Neural cell (in vitro differentiated cells): ENCODE measurements at regions not wholly inside any gene's neighbourhood (a gene's known extent, or its start where the extent isn't known, plus 50 kb on each side); places are given as distances from the start of the nearest gene placed in this dataset.

ENCODE experiments used
- H2AFZ ChIP-seq: fragments of 200-600, 300-800 bp; sonication (generic), shearing (Covaris generic); 2 replicates; pipeline ENCODE4 v1.6.0; 2014; ENCODE audit warnings: low read depth, mild to moderate bottlenecking, antibody characterized with exemption, low read length, moderate library complexity
- H3F3A ChIP-seq: fragments of 200-600 bp; shearing (Covaris generic); 2 replicates; pipeline ENCODE4 v1.6.1; 2016; ENCODE audit warnings: mild to moderate bottlenecking, moderate library complexity, mixed read lengths, antibody characterized with exemption, low read length; ENCODE audit not compliant: insufficient read depth, poor library complexity, severe bottlenecking
- H3K27ac ChIP-seq: fragments of 200-600, 300-800 bp; sonication (generic), shearing (Covaris generic); 2 replicates; pipeline ENCODE4 v1.5.1; 2014; ENCODE audit warnings: mild to moderate bottlenecking, low read length, moderate library complexity
- H3K27me3 ChIP-seq: fragments of 300-800, 200-600 bp; sonication (generic), shearing (Covaris generic); 2 replicates; pipeline ENCODE4 v1.6.0; 2014; ENCODE audit warnings: mild to moderate bottlenecking, low read depth, low read length, moderate library complexity; ENCODE audit not compliant: insufficient read depth
- H3K36me3 ChIP-seq: fragments of 300-800, 200-600 bp; sonication (generic), shearing (Covaris generic); 2 replicates; pipeline ENCODE4 v1.5.1; 2014; ENCODE audit warnings: mild to moderate bottlenecking, antibody characterized with exemption, low read length, moderate library complexity; ENCODE audit not compliant: insufficient read depth
- H3K4me2 ChIP-seq: fragments of 300-800, 200-600 bp; sonication (generic), shearing (Covaris generic); 2 replicates; pipeline ENCODE4 v1.6.0; 2014; ENCODE audit warnings: mild to moderate bottlenecking, low read length
- H3K4me3 ChIP-seq: fragments of 300-800, 200-600 bp; sonication (generic), shearing (Covaris generic); 2 replicates; pipeline ENCODE4 v1.5.1; 2014; ENCODE audit warnings: mild to moderate bottlenecking, low read length, moderate library complexity
- H3K79me2 ChIP-seq: fragments of 200-600 bp; shearing (Covaris generic); replicated peaks from 2 replicates; pipeline ENCODE4 v1.6.0; 2014; ENCODE audit warnings: mild to moderate bottlenecking, low read length, moderate library complexity; ENCODE audit not compliant: insufficient read depth
- H3K9ac ChIP-seq: fragments of 300-800, 200-600 bp; sonication (generic), shearing (Covaris generic); 2 replicates; pipeline ENCODE4 v1.6.1; 2016; ENCODE audit warnings: mild to moderate bottlenecking, low read length, mixed read lengths
- H3K9me2 ChIP-seq: fragments of 200-600 bp; shearing (Covaris generic); 2 replicates; pipeline ENCODE4 v1.6.1; 2016; ENCODE audit warnings: mild to moderate bottlenecking, low read length, mixed read lengths; ENCODE audit not compliant: insufficient read depth
- H3K9me3 ChIP-seq: fragments of 200-600, 300-800 bp; sonication (generic), shearing (Covaris generic); 2 replicates; pipeline ENCODE4 v1.6.1; 2016; ENCODE audit warnings: mild to moderate bottlenecking, mixed run types, low read length, moderate library complexity, mixed read lengths
- H4K20me1 ChIP-seq: fragments of 200-600 bp; shearing (Covaris generic); 2 replicates; pipeline ENCODE4 v1.6.1; 2016; ENCODE audit warnings: mild to moderate bottlenecking, mixed run types; ENCODE audit not compliant: insufficient read depth
- EP300 ChIP-seq: fragments of 450-650 bp; conservative IDR thresholded peaks from 2 replicates; pipeline ENCODE4 v1.6.1; 2014; ENCODE audit warnings: antibody characterized with exemption, mild to moderate bottlenecking, moderate library complexity; ENCODE audit not compliant: poor library complexity, severe bottlenecking
- EZH2 ChIP-seq: fragments of 200-600, 300-800 bp; shearing (Covaris generic), sonication (generic); IDR thresholded peaks from 2 replicates; pipeline ENCODE4 v1.6.1; 2014; ENCODE audit warnings: antibody characterized with exemption, low read length, borderline replicate concordance, mild to moderate bottlenecking; ENCODE audit not compliant: insufficient read depth, poor library complexity, severe bottlenecking
- MXI1 ChIP-seq: fragments of 450-650 bp; conservative IDR thresholded peaks from 2 replicates; pipeline ENCODE4 v1.6.1; 2014; ENCODE audit warnings: antibody characterized with exemption, mild to moderate bottlenecking; ENCODE audit not compliant: poor library complexity, severe bottlenecking
- POLR2AphosphoS5 ChIP-seq: IDR thresholded peaks from 2 replicates; pipeline ENCODE4 v1.6.1; 2012
- RAD21 ChIP-seq: fragments of 450-650 bp; conservative IDR thresholded peaks from 2 replicates; pipeline ENCODE4 v1.6.1; 2014; ENCODE audit warnings: antibody characterized with exemption, mild to moderate bottlenecking, moderate library complexity
- SMC3 ChIP-seq: fragments of 450-650 bp; conservative IDR thresholded peaks from 2 replicates; pipeline ENCODE4 v1.6.1; 2014; ENCODE audit warnings: antibody characterized with exemption, mild to moderate bottlenecking, moderate library complexity; ENCODE audit not compliant: poor library complexity
- TAF1 ChIP-seq: IDR thresholded peaks from 2 replicates; pipeline ENCODE4 v1.6.1; 2012; ENCODE audit warnings: low read depth
- TF ChIP-seq, protein P1 (sequence below): fragments of 450-650 bp; IDR thresholded peaks from 2 replicates; pipeline ENCODE4 v1.5.1; 2014; ENCODE audit warnings: antibody characterized with exemption, mild to moderate bottlenecking, moderate library complexity; ENCODE audit not compliant: poor library complexity, severe bottlenecking
- TF ChIP-seq, protein P2 (sequence below): IDR thresholded peaks from 2 replicates; pipeline ENCODE4 v1.6.1; 2012; ENCODE audit warnings: borderline replicate concordance

DNA sequence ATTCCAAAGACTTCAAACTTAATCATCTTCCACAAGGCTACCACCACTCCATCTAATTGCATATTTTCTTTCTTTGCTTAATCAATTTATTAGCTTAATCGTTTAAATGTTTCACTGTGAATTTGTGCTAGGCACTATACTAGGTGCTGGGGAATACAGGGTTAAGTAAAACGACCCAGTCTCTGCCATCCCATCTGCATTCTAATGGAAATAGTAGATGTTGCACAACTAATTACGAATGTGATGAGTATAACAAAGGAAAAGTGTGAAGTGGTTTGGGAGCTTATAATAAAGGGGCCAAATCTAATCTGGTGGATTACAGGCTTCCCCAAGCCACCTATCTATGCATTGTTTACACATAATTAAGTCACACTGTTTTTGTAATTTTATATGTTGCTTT, 147.1 kb downstream of the FAM181B start:
- H3K9me2 ChIP-seq: no peaks in the 10 kb centered on the region
- no peak overlapping the region for H3K4me3 ChIP-seq
- TF ChIP-seq MXI1 (no peak), RAD21 (no peak), SMC3 (no peak), POLR2AphosphoS5 (no peak), EZH2 (no peak), EP300 (no peak), TAF1 (no peak)
- TF ChIP-seq, protein P1, sequence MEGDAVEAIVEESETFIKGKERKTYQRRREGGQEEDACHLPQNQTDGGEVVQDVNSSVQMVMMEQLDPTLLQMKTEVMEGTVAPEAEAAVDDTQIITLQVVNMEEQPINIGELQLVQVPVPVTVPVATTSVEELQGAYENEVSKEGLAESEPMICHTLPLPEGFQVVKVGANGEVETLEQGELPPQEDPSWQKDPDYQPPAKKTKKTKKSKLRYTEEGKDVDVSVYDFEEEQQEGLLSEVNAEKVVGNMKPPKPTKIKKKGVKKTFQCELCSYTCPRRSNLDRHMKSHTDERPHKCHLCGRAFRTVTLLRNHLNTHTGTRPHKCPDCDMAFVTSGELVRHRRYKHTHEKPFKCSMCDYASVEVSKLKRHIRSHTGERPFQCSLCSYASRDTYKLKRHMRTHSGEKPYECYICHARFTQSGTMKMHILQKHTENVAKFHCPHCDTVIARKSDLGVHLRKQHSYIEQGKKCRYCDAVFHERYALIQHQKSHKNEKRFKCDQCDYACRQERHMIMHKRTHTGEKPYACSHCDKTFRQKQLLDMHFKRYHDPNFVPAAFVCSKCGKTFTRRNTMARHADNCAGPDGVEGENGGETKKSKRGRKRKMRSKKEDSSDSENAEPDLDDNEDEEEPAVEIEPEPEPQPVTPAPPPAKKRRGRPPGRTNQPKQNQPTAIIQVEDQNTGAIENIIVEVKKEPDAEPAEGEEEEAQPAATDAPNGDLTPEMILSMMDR: no peak
- TF ChIP-seq, protein P2, sequence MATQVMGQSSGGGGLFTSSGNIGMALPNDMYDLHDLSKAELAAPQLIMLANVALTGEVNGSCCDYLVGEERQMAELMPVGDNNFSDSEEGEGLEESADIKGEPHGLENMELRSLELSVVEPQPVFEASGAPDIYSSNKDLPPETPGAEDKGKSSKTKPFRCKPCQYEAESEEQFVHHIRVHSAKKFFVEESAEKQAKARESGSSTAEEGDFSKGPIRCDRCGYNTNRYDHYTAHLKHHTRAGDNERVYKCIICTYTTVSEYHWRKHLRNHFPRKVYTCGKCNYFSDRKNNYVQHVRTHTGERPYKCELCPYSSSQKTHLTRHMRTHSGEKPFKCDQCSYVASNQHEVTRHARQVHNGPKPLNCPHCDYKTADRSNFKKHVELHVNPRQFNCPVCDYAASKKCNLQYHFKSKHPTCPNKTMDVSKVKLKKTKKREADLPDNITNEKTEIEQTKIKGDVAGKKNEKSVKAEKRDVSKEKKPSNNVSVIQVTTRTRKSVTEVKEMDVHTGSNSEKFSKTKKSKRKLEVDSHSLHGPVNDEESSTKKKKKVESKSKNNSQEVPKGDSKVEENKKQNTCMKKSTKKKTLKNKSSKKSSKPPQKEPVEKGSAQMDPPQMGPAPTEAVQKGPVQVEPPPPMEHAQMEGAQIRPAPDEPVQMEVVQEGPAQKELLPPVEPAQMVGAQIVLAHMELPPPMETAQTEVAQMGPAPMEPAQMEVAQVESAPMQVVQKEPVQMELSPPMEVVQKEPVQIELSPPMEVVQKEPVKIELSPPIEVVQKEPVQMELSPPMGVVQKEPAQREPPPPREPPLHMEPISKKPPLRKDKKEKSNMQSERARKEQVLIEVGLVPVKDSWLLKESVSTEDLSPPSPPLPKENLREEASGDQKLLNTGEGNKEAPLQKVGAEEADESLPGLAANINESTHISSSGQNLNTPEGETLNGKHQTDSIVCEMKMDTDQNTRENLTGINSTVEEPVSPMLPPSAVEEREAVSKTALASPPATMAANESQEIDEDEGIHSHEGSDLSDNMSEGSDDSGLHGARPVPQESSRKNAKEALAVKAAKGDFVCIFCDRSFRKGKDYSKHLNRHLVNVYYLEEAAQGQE: no peak
- no peaks in the 10 kb centered on the region for H3K79me2 ChIP-seq
- no peak overlapping the region for H2AFZ ChIP-seq
- no peak overlapping the region for H3K9ac ChIP-seq
- H3K36me3 ChIP-seq: no peaks in the 10 kb centered on the region
- H3K4me2 ChIP-seq: no peak overlapping the region
- no peak overlapping the region for H3K27ac ChIP-seq
- no peaks in the 10 kb centered on the region for H3K27me3 ChIP-seq
- H3F3A ChIP-seq: no peaks in the 10 kb centered on the region
- no peaks in the 10 kb centered on the region for H3K9me3 ChIP-seq
- H4K20me1 ChIP-seq: no peaks in the 10 kb centered on the region

DNA sequence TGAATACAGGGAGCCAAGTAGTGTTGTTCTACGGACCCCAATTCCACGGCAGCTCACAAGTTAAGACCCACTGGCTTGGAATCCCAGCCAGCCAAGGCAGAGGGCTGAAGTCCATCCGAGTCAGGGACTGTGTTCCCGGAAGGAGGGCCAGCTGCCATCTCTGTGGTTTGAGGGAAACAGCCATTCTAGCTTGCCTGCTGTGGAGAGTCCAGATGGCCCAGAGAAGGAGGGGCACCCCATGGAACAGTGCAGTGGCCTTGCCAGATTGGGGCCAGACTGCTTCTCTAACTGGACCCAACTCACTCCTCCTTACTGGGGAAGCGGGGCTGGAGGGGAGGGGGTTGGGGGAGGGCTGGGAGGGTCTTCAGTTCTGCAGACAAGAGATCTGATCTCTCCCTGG, 156.4 kb downstream of the FAM181B start:
- Histone ChIP-seq H3K27me3 (no peaks in the 10 kb centered on the region), H4K20me1 (no peaks in the 10 kb centered on the region), H3K79me2 (no peaks in the 10 kb centered on the region), H3K4me3 (no peak overlapping the region), H3F3A (no peaks in the 10 kb centered on the region), H3K36me3 (no peaks in the 10 kb centered on the region), H3K9me3 (no peaks in the 10 kb centered on the region), H3K9ac (no peak overlapping the region), H3K27ac (no peak overlapping the region), H3K9me2 (no peaks in the 10 kb centered on the region), H2AFZ (no peak overlapping the region), H3K4me2 (no peak overlapping the region)
- no peak for TF ChIP-seq SMC3
- no peak for TF ChIP-seq RAD21
- TF ChIP-seq, protein P2: no peak
- no peak for TF ChIP-seq TAF1
- TF ChIP-seq MXI1: no peak
- TF ChIP-seq, protein P1: no peak
- TF ChIP-seq EZH2: no peak
- no peak for TF ChIP-seq POLR2AphosphoS5
- TF ChIP-seq EP300: no peak
